BLaER1 treated with 17β-estradiol and CSF1 and Interleukin-3, amounts not matched to agents 10 nM and 100 nM (cell line): ENCODE measurements at regions not wholly inside any gene's neighbourhood (a gene's known extent, or its start where the extent isn't known, plus 50 kb on each side); places are given as distances from the start of the nearest gene placed in this dataset.
A peak's percentile ranks its signal among the peaks of the same experiment; 100 is the strongest.

Experiments used
- H3K27ac ChIP-seq, 11 experiments: shearing (Covaris generic); formaldehyde crosslinking; 2 replicates each; pipeline ENCODE4 v1.8.1; 2022
- H3K27me3 ChIP-seq, 11 experiments: shearing (Covaris generic); formaldehyde crosslinking; 2 replicates each; pipeline ENCODE4 v1.8.1; 2022
- H3K36me3 ChIP-seq, 11 experiments: shearing (Covaris generic); formaldehyde crosslinking; 2 replicates each; pipeline ENCODE4 v1.8.1; 2022
- H3K4me1 ChIP-seq, 10 experiments: shearing (Covaris generic); formaldehyde crosslinking; 2 replicates each; pipeline ENCODE4 v1.8.1; 2022
- H3K4me2 ChIP-seq, 11 experiments: shearing (Covaris generic); formaldehyde crosslinking; 2 replicates each; pipeline ENCODE4 v1.8.1; 2022
- H3K4me3 ChIP-seq, 10 experiments: shearing (Covaris generic); formaldehyde crosslinking; 2 replicates each; pipeline ENCODE4 v1.8.1; 2022
- H3K9ac ChIP-seq, 11 experiments: shearing (Covaris generic); formaldehyde crosslinking; 2 replicates each; pipeline ENCODE4 v1.8.1; 2022
- H3K9me3 ChIP-seq, 11 experiments: shearing (Covaris generic); formaldehyde crosslinking; replicated peaks in 1 of 11; 2 replicates each; pipeline ENCODE4 v1.8.1; 2022
- H4K20me1 ChIP-seq, 11 experiments: shearing (Covaris generic); formaldehyde crosslinking; 2 replicates each; pipeline ENCODE4 v1.8.1; 2022
- Cebpa-rat ChIP-seq, 11 experiments: shearing (Covaris generic); IDR thresholded peaks; 2 replicates each; pipeline ENCODE4 v1.8.1; 2022

- no peak overlapping the region for H3K4me3 ChIP-seq
- H3K4me2 ChIP-seq, result peak overlapping the region in 9 of 11 experiments; percentile 25 to 81 (median 64); a peak in 17 of 22 replicates
- H3K27me3 ChIP-seq, result no peaks in the 10 kb centered on the region
- no peaks in the 10 kb centered on the region for H3K36me3 ChIP-seq
- H3K9me3 ChIP-seq, result no peaks in the 10 kb centered on the region
- H3K4me1 ChIP-seq, result peaks cover 0 to 18% (median 11%) of the 10 kb centered on the region in 10 experiments; a peak in 13 of 20 replicates
- no peak overlapping the region for H3K27ac ChIP-seq
- no peak for TF ChIP-seq Cebpa-rat (IDR thresholded peaks at IDR 0.05)
- no peak overlapping the region for H3K9ac ChIP-seq
- no peaks in the 10 kb centered on the region for H4K20me1 ChIP-seq
These were observed 54.6 kb upstream of the MYO16 start for GRCh38 chr13:108574856-108575255.

- Histone ChIP-seq H3K4me1 (peaks cover 0 to 18% (median 11%) of the 10 kb centered on the region in 10 experiments; a peak in 13 of 20 replicates), H3K9me3 (no peaks in the 10 kb centered on the region), H3K4me3 (no peak overlapping the region), H3K27me3 (no peaks in the 10 kb centered on the region), H3K27ac (no peak overlapping the region), H3K4me2 (peak overlapping the region in 9 of 11 experiments; percentile 25 to 81 (median 64); a peak in 17 of 22 replicates), H3K36me3 (no peaks in the 10 kb centered on the region), H4K20me1 (no peaks in the 10 kb centered on the region), H3K9ac (peak overlapping the region in 1 of 11 experiments; percentile 18; a peak in 1 of 22 replicates)
- no peak for TF ChIP-seq Cebpa-rat (IDR thresholded peaks at IDR 0.05)
These were observed 54.0 kb upstream of the MYO16 start for GRCh38 chr13:108575430-108575829.
